B cell (primary cell): ENCODE measurements at regions not wholly inside any gene's neighbourhood (a gene's known extent, or its start where the extent isn't known, plus 50 kb on each side); places are given as distances from the start of the nearest gene placed in this dataset.

Experiments
- ATAC-seq: fragments of 200-7000 bp; cut with Tn5 transposase; one replicate; pipeline ENCODE4 v1.10.0; 2021; ENCODE audit warnings: low read depth, mild to moderate bottlenecking, moderate number of reproducible peaks, moderate library complexity
- CTCF ChIA-PET: fragments of 350-600 bp; sonication (Branson Sonifier 250); formaldehyde crosslinking; loops from one replicate; lab custom pipeline; 2021; ENCODE audit warnings: antibody characterized with exemption, inconsistent platforms; lab: Charles Lee
- POLR2A ChIA-PET: fragments of 350-600 bp; sonication (Branson Sonifier 250); formaldehyde crosslinking; loops from one replicate; lab custom pipeline; 2021; ENCODE audit warnings: antibody characterized with exemption; lab: Charles Lee
- DNase-seq: peaks from one replicate; pipeline ENCODE4 v3.0.0; 2013
- H2AFZ ChIP-seq: 2 replicates; pipeline ENCODE4 v1.6.1; 2012; ENCODE audit warnings: mild to moderate bottlenecking, low read depth, low read length; ENCODE audit not compliant: insufficient read depth, poor library complexity, severe bottlenecking
- H3K27ac ChIP-seq, 2 donors: 1 replicate in 1 of 2; 2 replicates in 1 of 2; pipeline ENCODE4 v1.5.1; 2012 to 2013; ENCODE audit warnings: low read length in 2 of 2, mild to moderate bottlenecking in 2 of 2, moderate library complexity in 1 of 2
- H3K27me3 ChIP-seq, 4 experiments: fragments of 200-600 bp in 1 of 4; sonication (generic) in 1 of 4; replicated peaks in 1 of 4; 1 replicate in 2 of 4; 2 replicates in 2 of 4; pipeline versions ENCODE4 v1.6.1 to v1.7.0; 2013 to 2016; ENCODE audit warnings: low read length in 3 of 4, mild to moderate bottlenecking in 2 of 4, mixed read lengths in 1 of 4, moderate library complexity in 1 of 4; ENCODE audit not compliant: insufficient read depth in 4 of 4, control insufficient read depth in 3 of 4; ENCODE audit errors: control extremely low read depth in 1 of 4
- H3K36me3 ChIP-seq, 2 experiments: replicated peaks in 1 of 2; 1 replicate in 1 of 2; 2 replicates in 1 of 2; pipeline versions ENCODE4 v1.6.1 to v1.7.1; 2013; ENCODE audit warnings: low read length in 1 of 2; ENCODE audit not compliant: insufficient read depth in 2 of 2, control insufficient read depth in 1 of 2; ENCODE audit errors: control extremely low read depth in 1 of 2, extremely low read depth in 1 of 2
- H3K4me1 ChIP-seq, 2 donors: fragments of 200-600 bp in 1 of 2; sonication (generic) in 1 of 2; 1 replicate in 1 of 2; 2 replicates in 1 of 2; pipeline versions ENCODE4 v1.5.1 to v1.6.1; 2013 to 2017; ENCODE audit warnings: low read length in 2 of 2; ENCODE audit not compliant: control insufficient read depth in 2 of 2, insufficient read depth in 2 of 2
- H3K4me2 ChIP-seq: replicated peaks from 2 replicates; pipeline ENCODE3; 2012; ENCODE audit warnings: mild to moderate bottlenecking, low read depth, low read length; ENCODE audit not compliant: poor library complexity, severe bottlenecking
- H3K4me3 ChIP-seq, 5 experiments: fragments of 200-600 bp in 1 of 5; sonication (generic) in 1 of 5; 1 replicate in 3 of 5; 2 replicates in 2 of 5; pipeline versions ENCODE4 v1.5.1 to v1.7.0; 2011 to 2016; ENCODE audit warnings: low read length in 4 of 5, mild to moderate bottlenecking in 4 of 5, low read depth in 2 of 5, control low read depth in 1 of 5, moderate library complexity in 1 of 5; ENCODE audit not compliant: insufficient read depth in 1 of 5; ENCODE audit errors: control extremely low read depth in 1 of 5, extremely low read depth in 1 of 5
- H3K79me2 ChIP-seq: fragments of 200-600 bp; sonication (generic); one replicate; pipeline ENCODE4 v1.6.0; 2016; ENCODE audit warnings: low read length; ENCODE audit not compliant: control insufficient read depth, insufficient read depth
- H3K9ac ChIP-seq: fragments of 200-600 bp; sonication (generic); 2 replicates; pipeline ENCODE4 v1.6.1; 2017; ENCODE audit warnings: mild to moderate bottlenecking, low read length, moderate library complexity
- H3K9me3 ChIP-seq, 3 donors: one replicate each; pipeline versions ENCODE4 v1.6.1 to v1.7.1; 2013; ENCODE audit warnings: low read length in 2 of 3; ENCODE audit not compliant: control insufficient read depth in 2 of 3, insufficient read depth in 1 of 3; ENCODE audit errors: control extremely low read depth in 1 of 3
- H4K20me1 ChIP-seq: 2 replicates; pipeline ENCODE4 v1.6.0; 2012; ENCODE audit warnings: mild to moderate bottlenecking, low read length; ENCODE audit not compliant: insufficient read depth, control insufficient read depth, poor library complexity, severe bottlenecking
- H3K27ac Mint-ChIP-seq: one replicate; pipeline ENCODE4 v1.8.0; 2021; ENCODE audit warnings: mixed read lengths
- H3K27me3 Mint-ChIP-seq: one replicate; pipeline ENCODE4 v1.8.0; 2021; ENCODE audit warnings: mixed read lengths
- H3K4me1 Mint-ChIP-seq: one replicate; pipeline ENCODE4 v1.8.0; 2021; ENCODE audit warnings: mixed read lengths
- H3K4me3 Mint-ChIP-seq: one replicate; pipeline ENCODE4 v1.8.0; 2021; ENCODE audit warnings: mixed read lengths
- H3K9me3 Mint-ChIP-seq: one replicate; pipeline ENCODE4 v1.8.0; 2022; ENCODE audit warnings: mixed read lengths; ENCODE audit not compliant: insufficient read depth
- CTCF ChIP-seq: fragments of 200-600 bp; IDR thresholded peaks from one replicate; pipeline ENCODE4 v1.8.0; 2022; ENCODE audit warnings: antibody characterized with exemption, mild to moderate bottlenecking
- EZH2 ChIP-seq: IDR thresholded peaks from 2 replicates; pipeline ENCODE4 v1.6.1; 2012; ENCODE audit warnings: borderline replicate concordance, low read depth, mild to moderate bottlenecking, moderate library complexity, low read length; ENCODE audit not compliant: insufficient read depth, poor library complexity, severe bottlenecking
- WGBS: methylation state at CpG from one replicate; pipeline ENCODE4 v1.1.5; 2013; ENCODE audit warnings: missing lambda C conversion rate; ENCODE audit not compliant: insufficient coverage; 5-methylcytosine and 5-hydroxymethylcytosine counted together
- intact Hi-C: fragments of 100-400 bp; cut with micrococcal nuclease; formaldehyde crosslinking; loops from one replicate; pipeline ENCODE4 v1.10.0; 2022

- ATAC-seq (no peak), DNase-seq (no peak)
- intact Hi-C loops, result no loop called here
- no peak overlapping the region for H2AFZ ChIP-seq
- Mint-ChIP-seq H3K27ac (no peak overlapping the region), H3K4me3 (no peak overlapping the region), H3K27me3 (no peaks in the 10 kb centered on the region), H3K4me1 (no peaks in the 10 kb centered on the region), H3K9me3 (no peaks in the 10 kb centered on the region)
- no peak overlapping the region for H3K27ac ChIP-seq
- no CpG with 5 or more reads among the region's 1 CpG for WGBS
- H3K4me2 ChIP-seq, result no peak overlapping the region
- H3K9ac ChIP-seq, result no peak overlapping the region
- H3K4me1 ChIP-seq, result no peaks in the 10 kb centered on the region
- H3K27me3 ChIP-seq, result no peaks in the 10 kb centered on the region
- no peaks in the 10 kb centered on the region for H4K20me1 ChIP-seq
- no peak for TF ChIP-seq EZH2
- no peak for TF ChIP-seq CTCF
- no peaks in the 10 kb centered on the region for H3K36me3 ChIP-seq
- H3K9me3 ChIP-seq, result peaks cover 0 to 5% (median 0%) of the 10 kb centered on the region in 3 donors
- no peak overlapping the region for H3K4me3 ChIP-seq
- ChIA-PET CTCF (no interaction called here), POLR2A (no interaction called here)
- no peaks in the 10 kb centered on the region for H3K79me2 ChIP-seq
Measured at GRCh38 chr16:51753467-51754127, 602.5 kb upstream of the SALL1 start.

GRCh38 chr16:51752438-51752995, 601.4 kb upstream of the SALL1 start:
- TF ChIP-seq EZH2 (no peak), CTCF (no peak)
- intact Hi-C loops, result no loop called here
- no peak for ATAC-seq

More at GRCh38 chr16:51752438-51752995, 601.4 kb upstream of the SALL1 start:
- no peak overlapping the region for H2AFZ ChIP-seq
- H3K4me2 ChIP-seq, result no peak overlapping the region
- ChIA-PET CTCF (no interaction called here), POLR2A (no interaction called here)
- H4K20me1 ChIP-seq, result no peaks in the 10 kb centered on the region
- no peak overlapping the region for H3K4me3 ChIP-seq
- H3K4me1 ChIP-seq, result no peaks in the 10 kb centered on the region
- no peaks in the 10 kb centered on the region for H3K9me3 Mint-ChIP-seq
- no peaks in the 10 kb centered on the region for H3K27me3 Mint-ChIP-seq
- H3K4me1 Mint-ChIP-seq, result no peaks in the 10 kb centered on the region
- no peaks in the 10 kb centered on the region for H3K36me3 ChIP-seq
- no peak overlapping the region for H3K9ac ChIP-seq
- DNase-seq, result no peak
- H3K27me3 ChIP-seq, result no peaks in the 10 kb centered on the region
- no peak overlapping the region for H3K4me3 Mint-ChIP-seq
- H3K9me3 ChIP-seq, result peaks cover 0 to 5% (median 0%) of the 10 kb centered on the region in 3 donors
- H3K79me2 ChIP-seq, result no peaks in the 10 kb centered on the region
- WGBS, result no CpG with 5 or more reads among the region's 3 CpGs
- H3K27ac Mint-ChIP-seq, result no peak overlapping the region
- no peak overlapping the region for H3K27ac ChIP-seq
